ENCODE measurements at regions not wholly inside any gene's neighbourhood (a gene's known extent, or its start where the extent isn't known, plus 50 kb on each side); places are given as distances from the start of the nearest gene placed in this dataset.
A peak's percentile ranks its signal among the peaks of the same experiment; 100 is the strongest.

DNA sequence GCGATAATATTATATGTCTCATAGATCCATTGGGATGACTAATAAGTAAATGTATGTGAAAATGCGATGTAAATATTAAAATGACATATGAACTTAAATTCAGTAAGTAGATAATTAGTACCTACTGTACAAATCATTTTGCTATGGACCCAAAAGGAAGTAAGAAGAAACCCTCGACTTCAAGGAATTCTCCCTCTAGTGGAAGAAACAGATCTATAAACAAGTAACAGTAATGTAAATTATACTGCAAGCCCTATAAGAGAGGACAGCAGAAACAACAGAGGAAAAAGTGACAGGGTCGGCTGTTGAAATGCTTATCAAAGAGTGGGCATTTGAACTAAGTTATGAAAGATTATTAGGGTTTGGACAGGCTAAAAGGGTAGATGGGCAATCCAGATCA, 320.3 kb downstream of the DMAC1 start:
- H3K79me2 ChIP-seq (ENCODE audit: insufficient read depth, low read depth), result no peaks in the 10 kb centered on the region
- no peaks in the 10 kb centered on the region for H3K36me3 ChIP-seq (ENCODE audit: insufficient read depth)
- no peaks in the 10 kb centered on the region for H3K4me1 ChIP-seq (ENCODE audit: low read depth, poor library complexity, severe bottlenecking)
- H2AFZ ChIP-seq (ENCODE audit: low read depth), result no peak overlapping the region
- TF ChIP-seq, protein P1, sequence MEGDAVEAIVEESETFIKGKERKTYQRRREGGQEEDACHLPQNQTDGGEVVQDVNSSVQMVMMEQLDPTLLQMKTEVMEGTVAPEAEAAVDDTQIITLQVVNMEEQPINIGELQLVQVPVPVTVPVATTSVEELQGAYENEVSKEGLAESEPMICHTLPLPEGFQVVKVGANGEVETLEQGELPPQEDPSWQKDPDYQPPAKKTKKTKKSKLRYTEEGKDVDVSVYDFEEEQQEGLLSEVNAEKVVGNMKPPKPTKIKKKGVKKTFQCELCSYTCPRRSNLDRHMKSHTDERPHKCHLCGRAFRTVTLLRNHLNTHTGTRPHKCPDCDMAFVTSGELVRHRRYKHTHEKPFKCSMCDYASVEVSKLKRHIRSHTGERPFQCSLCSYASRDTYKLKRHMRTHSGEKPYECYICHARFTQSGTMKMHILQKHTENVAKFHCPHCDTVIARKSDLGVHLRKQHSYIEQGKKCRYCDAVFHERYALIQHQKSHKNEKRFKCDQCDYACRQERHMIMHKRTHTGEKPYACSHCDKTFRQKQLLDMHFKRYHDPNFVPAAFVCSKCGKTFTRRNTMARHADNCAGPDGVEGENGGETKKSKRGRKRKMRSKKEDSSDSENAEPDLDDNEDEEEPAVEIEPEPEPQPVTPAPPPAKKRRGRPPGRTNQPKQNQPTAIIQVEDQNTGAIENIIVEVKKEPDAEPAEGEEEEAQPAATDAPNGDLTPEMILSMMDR (conservative IDR thresholded peaks at IDR 0.05; ENCODE audit: low read depth, low read length), result no peak
- no peak overlapping the region for H3K9ac ChIP-seq
- no peaks in the 10 kb centered on the region for H4K20me1 ChIP-seq (ENCODE audit: insufficient read depth)
- no peak overlapping the region for H3K4me3 ChIP-seq (IDR thresholded peaks at IDR 0.05; ENCODE audit: insufficient read depth, low read depth, low read length)
- no peak overlapping the region for H3K4me2 ChIP-seq
- H3K27me3 ChIP-seq (ENCODE audit: insufficient read depth, low read depth), result no peaks in the 10 kb centered on the region
- H3K27ac ChIP-seq, result no peak overlapping the region

DNA sequence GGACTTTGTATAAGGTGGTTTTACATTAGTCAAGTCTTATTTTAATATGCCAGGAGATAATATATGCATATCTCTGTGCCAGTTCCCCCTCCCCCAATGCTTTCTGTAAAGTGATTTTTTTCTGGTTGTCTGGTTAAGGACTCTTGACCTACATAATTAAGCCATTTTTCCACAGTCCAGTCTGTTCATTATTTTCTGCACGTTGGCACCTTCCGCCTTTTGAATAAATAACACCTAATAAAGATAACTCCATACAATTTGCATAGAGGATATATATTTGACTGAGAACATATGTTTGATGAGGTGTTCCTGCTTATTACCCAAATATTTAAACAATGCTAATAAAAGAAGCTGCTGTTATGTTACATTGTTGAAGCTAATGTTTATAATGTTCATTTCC, 320.9 kb downstream of the DMAC1 start:
- Histone ChIP-seq H3K36me3 (ENCODE audit: insufficient read depth) (no peaks in the 10 kb centered on the region), H3K9ac (no peak overlapping the region), H3K4me2 (no peak overlapping the region), H2AFZ (ENCODE audit: low read depth) (no peak overlapping the region), H3K27ac (no peak overlapping the region), H3K4me3 (IDR thresholded peaks at IDR 0.05; ENCODE audit: insufficient read depth, low read depth, low read length) (no peak overlapping the region), H3K79me2 (ENCODE audit: insufficient read depth, low read depth) (no peaks in the 10 kb centered on the region), H4K20me1 (ENCODE audit: insufficient read depth) (no peaks in the 10 kb centered on the region), H3K27me3 (ENCODE audit: insufficient read depth, low read depth) (no peaks in the 10 kb centered on the region), H3K4me1 (ENCODE audit: low read depth, poor library complexity, severe bottlenecking) (no peaks in the 10 kb centered on the region)
- TF ChIP-seq, protein P1 (conservative IDR thresholded peaks at IDR 0.05; ENCODE audit: low read depth, low read length), result no peak

DNA sequence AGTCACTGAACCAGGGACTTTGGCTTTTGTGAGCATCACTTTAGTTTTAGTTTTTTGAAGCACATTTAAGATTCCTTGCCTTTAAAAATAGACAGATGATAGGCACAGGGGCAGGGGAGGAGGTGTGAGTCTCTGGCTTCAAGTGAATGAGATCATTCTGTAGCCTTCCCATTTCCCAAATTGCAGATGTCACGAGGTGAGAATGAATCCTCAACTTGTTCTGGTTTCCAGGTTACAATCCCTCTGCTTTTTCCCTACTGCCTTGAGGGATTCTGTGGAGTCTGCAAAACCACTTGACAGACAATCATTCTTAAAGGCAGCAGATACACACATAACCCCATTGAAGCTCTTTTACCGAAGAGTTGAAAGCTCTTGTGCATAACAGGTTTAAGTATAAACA, 332.4 kb downstream of the DMAC1 start:
- Histone ChIP-seq H4K20me1 (ENCODE audit: insufficient read depth) (no peaks in the 10 kb centered on the region), H3K36me3 (ENCODE audit: insufficient read depth) (no peaks in the 10 kb centered on the region), H3K27me3 (ENCODE audit: insufficient read depth, low read depth) (no peaks in the 10 kb centered on the region), H3K27ac (no peak overlapping the region), H3K4me2 (no peak overlapping the region), H3K9ac (no peak overlapping the region), H3K4me3 (IDR thresholded peaks at IDR 0.05; ENCODE audit: insufficient read depth, low read depth, low read length) (no peak overlapping the region), H2AFZ (ENCODE audit: low read depth) (no peak overlapping the region), H3K79me2 (ENCODE audit: insufficient read depth, low read depth) (no peaks in the 10 kb centered on the region), H3K4me1 (ENCODE audit: low read depth, poor library complexity, severe bottlenecking) (peaks cover 14% of the 10 kb centered on the region)
- TF ChIP-seq, protein P1 (conservative IDR thresholded peaks at IDR 0.05; ENCODE audit: low read depth, low read length), result no peak

DNA sequence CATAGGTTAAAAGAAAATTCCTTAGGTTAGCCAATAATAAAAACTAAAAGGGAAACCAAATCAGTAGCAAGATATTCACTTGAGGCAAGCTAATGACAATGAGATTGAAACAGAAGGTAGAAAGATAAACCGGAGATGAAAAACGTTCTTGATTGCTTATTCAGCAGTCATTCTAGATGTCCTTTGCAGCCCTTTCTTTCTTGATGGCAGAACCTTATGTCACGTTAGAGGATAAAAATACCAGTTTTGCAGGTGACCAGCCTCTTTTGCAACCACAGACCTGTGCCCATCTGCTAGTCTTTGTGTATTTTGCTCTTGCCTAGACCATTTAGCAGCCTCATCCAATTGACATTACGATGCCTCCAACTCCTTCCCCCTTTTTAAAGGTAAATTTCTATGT, 337.8 kb downstream of the DMAC1 start:
- TF ChIP-seq, protein P1 (conservative IDR thresholded peaks at IDR 0.05; ENCODE audit: low read depth, low read length), result no peak
- H3K27ac ChIP-seq, result peak overlapping the region; percentile 34; the same call in 1 of the 2 replicates
- no peaks in the 10 kb centered on the region for H4K20me1 ChIP-seq (ENCODE audit: insufficient read depth)
- H3K36me3 ChIP-seq (ENCODE audit: insufficient read depth), result no peaks in the 10 kb centered on the region
- H3K4me3 ChIP-seq (IDR thresholded peaks at IDR 0.05; ENCODE audit: insufficient read depth, low read depth, low read length), result no peak overlapping the region
- no peaks in the 10 kb centered on the region for H3K27me3 ChIP-seq (ENCODE audit: insufficient read depth, low read depth)
- H3K79me2 ChIP-seq (ENCODE audit: insufficient read depth, low read depth), result no peaks in the 10 kb centered on the region
- peaks cover 25% of the 10 kb centered on the region for H3K4me1 ChIP-seq (ENCODE audit: low read depth, poor library complexity, severe bottlenecking)
- H2AFZ ChIP-seq (ENCODE audit: low read depth), result no peak overlapping the region; the same call in 1 of the 2 replicates
- H3K9ac ChIP-seq, result no peak overlapping the region; the same call in 1 of the 2 replicates
- peak overlapping the region; percentile 62 for H3K4me2 ChIP-seq

Data from KMS-11 (cell line).